ENCODE measurements at regions not wholly inside any gene's neighbourhood (a gene's known extent, or its start where the extent isn't known, plus 50 kb on each side); places are given as distances from the start of the nearest gene placed in this dataset.
A peak's percentile ranks its signal among the peaks of the same experiment; 100 is the strongest.

DNA sequence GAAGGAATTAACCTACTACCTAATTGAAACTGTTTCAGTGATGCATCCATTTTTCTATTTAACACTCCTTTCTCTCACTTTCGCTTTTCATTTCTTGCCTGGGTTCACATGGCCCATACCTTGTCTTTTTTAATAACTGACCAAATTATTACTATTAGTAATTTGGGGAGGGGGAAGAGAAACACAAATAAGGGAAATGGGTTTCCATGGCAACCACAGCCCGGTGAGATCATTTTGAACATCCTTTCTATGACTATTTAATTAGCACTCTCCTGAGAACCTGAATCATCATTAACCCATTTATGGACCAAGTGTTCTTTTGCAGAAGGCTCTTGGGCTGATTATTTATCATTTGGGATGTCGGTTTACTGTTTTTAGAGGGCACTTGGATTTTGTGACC, 628.2 kb upstream of the SALL1 start:
- no peak for DNase-seq
- Histone ChIP-seq H3K36me3 (no peaks in the 10 kb centered on the region), H3K27me3 (no peaks in the 10 kb centered on the region), H3K27ac (no peak overlapping the region), H3K4me3 (no peak overlapping the region), H3K4me1 (no peaks in the 10 kb centered on the region), H3K9me3 (no peaks in the 10 kb centered on the region)
- in situ Hi-C loops (cut with MboI; ENCODE audit: low pct_ligation_motif_present in 1 of 4, low pct_unique_long_range_greater_than_20kb in 1 of 4, low sequenced_read_pairs in 3 of 4) (no loop called here), intact Hi-C loops (cut with DNase I; ENCODE audit: low total_unique reads) (no loop called here)
- 77 to 81% methylated on average over 3 of the region's 3 CpGs for WGBS, 2 donors (ENCODE audit: low coverage in 1 of 2)
- TF ChIP-seq POLR2A (IDR thresholded peaks at IDR 0.05) (no peak), EP300 (IDR thresholded peaks at IDR 0.05; ENCODE audit: low read depth) (no peak), POLR2AphosphoS5 (IDR thresholded peaks at IDR 0.05) (no peak)
- TF ChIP-seq, protein P1, sequence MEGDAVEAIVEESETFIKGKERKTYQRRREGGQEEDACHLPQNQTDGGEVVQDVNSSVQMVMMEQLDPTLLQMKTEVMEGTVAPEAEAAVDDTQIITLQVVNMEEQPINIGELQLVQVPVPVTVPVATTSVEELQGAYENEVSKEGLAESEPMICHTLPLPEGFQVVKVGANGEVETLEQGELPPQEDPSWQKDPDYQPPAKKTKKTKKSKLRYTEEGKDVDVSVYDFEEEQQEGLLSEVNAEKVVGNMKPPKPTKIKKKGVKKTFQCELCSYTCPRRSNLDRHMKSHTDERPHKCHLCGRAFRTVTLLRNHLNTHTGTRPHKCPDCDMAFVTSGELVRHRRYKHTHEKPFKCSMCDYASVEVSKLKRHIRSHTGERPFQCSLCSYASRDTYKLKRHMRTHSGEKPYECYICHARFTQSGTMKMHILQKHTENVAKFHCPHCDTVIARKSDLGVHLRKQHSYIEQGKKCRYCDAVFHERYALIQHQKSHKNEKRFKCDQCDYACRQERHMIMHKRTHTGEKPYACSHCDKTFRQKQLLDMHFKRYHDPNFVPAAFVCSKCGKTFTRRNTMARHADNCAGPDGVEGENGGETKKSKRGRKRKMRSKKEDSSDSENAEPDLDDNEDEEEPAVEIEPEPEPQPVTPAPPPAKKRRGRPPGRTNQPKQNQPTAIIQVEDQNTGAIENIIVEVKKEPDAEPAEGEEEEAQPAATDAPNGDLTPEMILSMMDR (IDR thresholded peaks at IDR 0.05) = no peak

DNA sequence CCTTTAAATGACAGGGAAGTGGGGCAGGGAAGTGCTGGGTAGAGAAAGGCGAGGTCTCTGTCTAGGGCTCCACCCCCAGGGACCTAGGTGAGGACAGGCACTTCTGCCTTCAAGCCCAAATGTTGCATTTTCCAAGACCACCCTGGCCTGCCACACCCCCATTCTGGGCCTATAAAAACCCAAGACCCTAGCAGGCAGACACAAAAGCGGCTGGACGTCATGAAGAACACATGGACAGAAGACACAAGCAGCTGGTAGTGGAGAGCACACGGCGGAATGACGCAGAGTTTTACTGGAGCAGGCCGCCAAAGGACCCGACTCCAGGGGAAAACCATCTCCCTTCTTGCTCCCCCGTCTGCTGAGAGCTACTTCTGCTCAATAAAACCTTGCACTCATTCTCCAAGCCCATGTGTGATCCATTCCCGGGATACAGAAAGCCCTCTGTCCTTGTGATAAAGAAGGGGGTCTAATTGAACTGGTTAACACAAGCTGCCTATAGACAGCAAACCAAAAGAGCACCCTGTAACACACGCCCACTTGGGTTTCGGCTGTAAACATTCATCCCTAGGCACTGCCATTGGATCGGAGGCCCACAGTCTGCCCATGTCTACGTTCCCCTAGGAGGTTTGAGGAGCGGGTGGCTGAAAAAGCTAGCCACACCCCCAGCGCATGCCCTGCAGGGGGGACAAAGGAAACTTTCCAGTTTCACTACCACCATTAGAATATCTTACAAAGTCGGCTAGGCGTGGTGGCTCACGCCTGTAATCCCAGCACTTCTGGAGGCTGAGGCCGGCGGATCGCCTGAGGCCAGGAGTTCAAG, 622.2 kb upstream of the SALL1 start:
- in situ Hi-C loops (cut with MboI; ENCODE audit: low pct_ligation_motif_present in 1 of 4, low pct_unique_long_range_greater_than_20kb in 1 of 4, low sequenced_read_pairs in 3 of 4) (no loop called here), intact Hi-C loops (cut with DNase I; ENCODE audit: low total_unique reads) (no loop called here)
- H3K36me3 ChIP-seq = no peaks in the 10 kb centered on the region
- TF ChIP-seq EP300 (IDR thresholded peaks at IDR 0.05; ENCODE audit: low read depth) = no peak
- TF ChIP-seq POLR2AphosphoS5 (IDR thresholded peaks at IDR 0.05) = no peak
- no peak for TF ChIP-seq POLR2A (IDR thresholded peaks at IDR 0.05)
- TF ChIP-seq, protein P1 (IDR thresholded peaks at IDR 0.05) = no peak
- no peaks in the 10 kb centered on the region for H3K4me1 ChIP-seq
- H3K27ac ChIP-seq = no peak overlapping the region
- WGBS, 2 donors (ENCODE audit: low coverage in 1 of 2) = 77 to 84% methylated on average over 4 to 22 of the region's 22 CpGs
- H3K27me3 ChIP-seq = no peaks in the 10 kb centered on the region
- H3K9me3 ChIP-seq = no peaks in the 10 kb centered on the region
- no peak for DNase-seq
- H3K4me3 ChIP-seq = no peak overlapping the region

DNA sequence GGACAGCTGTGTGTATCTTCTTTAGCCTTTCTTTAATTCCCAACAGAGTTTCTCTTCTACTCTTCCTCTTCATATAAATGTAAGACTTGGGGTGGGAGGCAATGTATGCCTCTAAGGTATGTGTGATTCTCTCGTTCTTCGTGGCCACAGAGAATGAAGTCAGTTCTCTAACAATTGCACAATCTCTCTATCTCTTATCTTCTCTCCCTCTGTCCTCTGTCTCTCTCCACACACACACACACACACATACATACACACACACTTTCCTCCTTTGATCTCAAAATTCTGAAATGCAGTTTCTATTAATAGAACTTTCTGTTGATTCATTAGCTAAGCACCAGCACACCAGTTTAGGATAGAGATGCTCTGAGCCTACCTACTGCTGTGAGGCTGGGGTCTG, 615.7 kb upstream of the SALL1 start:
- in situ Hi-C loops (cut with MboI; ENCODE audit: low pct_ligation_motif_present in 1 of 4, low pct_unique_long_range_greater_than_20kb in 1 of 4, low sequenced_read_pairs in 3 of 4) = no loop called here
- H3K4me3 ChIP-seq = no peak overlapping the region

DNA sequence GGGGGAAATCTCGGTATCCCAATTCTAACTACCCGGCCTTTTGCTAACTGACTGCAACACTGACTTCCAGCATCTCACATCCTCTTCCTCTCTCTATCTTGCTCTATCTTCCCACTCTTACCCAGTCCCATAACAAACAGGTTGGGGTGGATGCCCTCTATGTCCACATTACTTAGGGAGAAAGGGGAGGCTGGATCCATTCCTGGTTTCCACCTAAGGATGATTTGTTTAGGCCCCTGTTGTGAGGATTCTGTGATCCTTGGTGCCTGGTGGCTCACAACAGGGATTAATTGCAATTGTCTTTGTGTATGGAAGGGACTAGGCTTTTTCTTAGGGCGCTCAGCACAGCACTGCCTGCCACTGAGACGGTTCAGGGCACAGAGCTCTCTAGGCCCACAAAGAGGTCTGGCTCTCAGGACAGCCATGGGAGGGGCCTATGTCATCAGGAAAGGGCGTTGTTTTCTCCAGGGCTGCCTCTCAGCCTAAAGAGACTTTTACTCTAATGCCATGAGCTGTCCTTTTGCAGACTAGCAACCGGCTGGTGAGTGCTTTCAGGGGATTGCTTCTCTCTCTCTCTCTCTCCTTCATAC, 612.1 kb upstream of the SALL1 start:
- Histone ChIP-seq H3K4me3 (no peak overlapping the region), H3K9me3 (no peaks in the 10 kb centered on the region), H3K27me3 (peaks cover 5% of the 10 kb centered on the region), H3K27ac (peak overlapping the region in 3 of 4 donors; percentile 3 to 50 (median 41)), H3K36me3 (no peaks in the 10 kb centered on the region), H3K4me1 (peaks cover 0 to 12% (median 0%) of the 10 kb centered on the region in 4 donors)
- DNase-seq = no peak
- WGBS, 2 donors (ENCODE audit: low coverage in 1 of 2) = 74 to 84% methylated on average over 2 to 6 of the region's 6 CpGs
- intact Hi-C loops (cut with DNase I; ENCODE audit: low total_unique reads) (no loop called here), in situ Hi-C loops (cut with MboI; ENCODE audit: low pct_ligation_motif_present in 1 of 4, low pct_unique_long_range_greater_than_20kb in 1 of 4, low sequenced_read_pairs in 3 of 4) (no loop called here)
- no peak for TF ChIP-seq POLR2AphosphoS5 (IDR thresholded peaks at IDR 0.05)
- TF ChIP-seq, protein P1 (IDR thresholded peaks at IDR 0.05) = no peak
- no peak for TF ChIP-seq EP300 (IDR thresholded peaks at IDR 0.05; ENCODE audit: low read depth)
- no peak for TF ChIP-seq POLR2A (IDR thresholded peaks at IDR 0.05)

More for the DNA sequence above, 615.7 kb upstream of the SALL1 start:
- TF ChIP-seq EP300 (IDR thresholded peaks at IDR 0.05; ENCODE audit: low read depth) = no peak
- TF ChIP-seq POLR2AphosphoS5 (IDR thresholded peaks at IDR 0.05) = no peak
- TF ChIP-seq, protein P1 (IDR thresholded peaks at IDR 0.05) = no peak
- H3K4me1 ChIP-seq = peaks cover 0 to 9% (median 0%) of the 10 kb centered on the region in 4 donors
- H3K27ac ChIP-seq = no peak overlapping the region
- no peak for DNase-seq
- H3K36me3 ChIP-seq = no peaks in the 10 kb centered on the region
- intact Hi-C loops (cut with DNase I; ENCODE audit: low total_unique reads) = no loop called here
- WGBS, 2 donors (ENCODE audit: low coverage in 1 of 2) = 35 to 46% methylated on average over 2 of the region's 2 CpGs
- peaks cover 5% of the 10 kb centered on the region for H3K27me3 ChIP-seq
- no peaks in the 10 kb centered on the region for H3K9me3 ChIP-seq

All from transverse colon (tissue), 4 donors.